Testis (tissue), 2 donors: ENCODE measurements at regions not wholly inside any gene's neighbourhood (a gene's known extent, or its start where the extent isn't known, plus 50 kb on each side); places are given as distances from the start of the nearest gene placed in this dataset.

Experiments used
- DNase-seq: peaks from one replicate; pipeline ENCODE4 v3.0.0-alpha.2; 2019
- H3K27ac ChIP-seq, 2 donors: fragments of 200-600 bp; sonication (generic); one replicate each; pipeline ENCODE4 v1.5.1; 2019
- H3K27me3 ChIP-seq: fragments of 200-600 bp; sonication (generic); one replicate; pipeline ENCODE4 v1.5.1; 2019
- H3K36me3 ChIP-seq: fragments of 200-600 bp; sonication (generic); one replicate; pipeline ENCODE4 v1.5.1; 2017; ENCODE audit warnings: low read depth; ENCODE audit errors: missing control alignments
- H3K4me1 ChIP-seq: fragments of 200-600 bp; sonication (generic); one replicate; pipeline ENCODE4 v1.5.1; 2019
- H3K4me3 ChIP-seq, 2 donors: fragments of 200-600 bp; sonication (generic); one replicate each; pipeline ENCODE4 v1.5.1; 2017 to 2019
- H3K9me3 ChIP-seq: fragments of 200-600 bp; sonication (generic); one replicate; pipeline ENCODE4 v1.5.1; 2017
- POLR2A ChIP-seq: fragments of 450-650 bp; IDR thresholded peaks from one replicate; pipeline ENCODE4 v1.6.1; 2017; ENCODE audit warnings: antibody characterized with exemption, mild to moderate bottlenecking, moderate library complexity
- WGBS, 2 donors: methylation state at CpG; one replicate each; pipeline ENCODE4 v1.1.5; 2018; 5-methylcytosine and 5-hydroxymethylcytosine counted together
- intact Hi-C: fragments of 100-400 bp; cut with DNase I; formaldehyde crosslinking; loops from one replicate; pipeline ENCODE4 v1.15.1; 2023; ENCODE audit warnings: low total_unique reads
- TF ChIP-seq, protein P1 (sequence below), 3 experiments: fragments of 450-650 bp in 2 of 3; fragments of 200-600 bp in 1 of 3; sonication (generic) in 1 of 3; IDR thresholded peaks; one replicate each; pipeline ENCODE4 v1.5.1; 2016 to 2019; ENCODE audit warnings: antibody characterized with exemption in 3 of 3, mild to moderate bottlenecking in 2 of 3, moderate library complexity in 1 of 3

DNA sequence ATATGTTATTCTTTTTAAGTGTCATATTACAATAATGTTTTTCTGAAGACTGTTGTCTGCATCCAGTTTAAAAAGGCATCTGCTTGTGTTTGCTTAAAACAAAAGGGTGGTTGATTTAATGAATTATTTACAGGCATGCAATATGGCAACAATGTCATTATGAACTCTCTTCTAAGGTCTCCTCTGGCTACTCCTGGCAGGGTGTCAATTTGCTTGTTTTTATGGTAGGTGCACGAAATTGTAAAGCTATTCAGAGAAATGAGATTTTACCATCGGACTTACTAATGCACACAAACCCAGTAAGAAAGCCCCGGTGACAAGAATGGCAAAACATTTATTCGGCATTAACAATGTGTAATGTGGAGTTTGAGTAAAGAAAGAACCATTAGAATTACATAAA lies 539.8 kb upstream of the ZNF608 start:
- H3K4me1 ChIP-seq, result no peaks in the 10 kb centered on the region
- no peak overlapping the region for H3K27ac ChIP-seq
- H3K36me3 ChIP-seq, result no peaks in the 10 kb centered on the region
- no peak for DNase-seq
- intact Hi-C loops, result no loop called here
- no peaks in the 10 kb centered on the region for H3K27me3 ChIP-seq
- no peaks in the 10 kb centered on the region for H3K9me3 ChIP-seq
- no peak for TF ChIP-seq POLR2A
- TF ChIP-seq, protein P1, sequence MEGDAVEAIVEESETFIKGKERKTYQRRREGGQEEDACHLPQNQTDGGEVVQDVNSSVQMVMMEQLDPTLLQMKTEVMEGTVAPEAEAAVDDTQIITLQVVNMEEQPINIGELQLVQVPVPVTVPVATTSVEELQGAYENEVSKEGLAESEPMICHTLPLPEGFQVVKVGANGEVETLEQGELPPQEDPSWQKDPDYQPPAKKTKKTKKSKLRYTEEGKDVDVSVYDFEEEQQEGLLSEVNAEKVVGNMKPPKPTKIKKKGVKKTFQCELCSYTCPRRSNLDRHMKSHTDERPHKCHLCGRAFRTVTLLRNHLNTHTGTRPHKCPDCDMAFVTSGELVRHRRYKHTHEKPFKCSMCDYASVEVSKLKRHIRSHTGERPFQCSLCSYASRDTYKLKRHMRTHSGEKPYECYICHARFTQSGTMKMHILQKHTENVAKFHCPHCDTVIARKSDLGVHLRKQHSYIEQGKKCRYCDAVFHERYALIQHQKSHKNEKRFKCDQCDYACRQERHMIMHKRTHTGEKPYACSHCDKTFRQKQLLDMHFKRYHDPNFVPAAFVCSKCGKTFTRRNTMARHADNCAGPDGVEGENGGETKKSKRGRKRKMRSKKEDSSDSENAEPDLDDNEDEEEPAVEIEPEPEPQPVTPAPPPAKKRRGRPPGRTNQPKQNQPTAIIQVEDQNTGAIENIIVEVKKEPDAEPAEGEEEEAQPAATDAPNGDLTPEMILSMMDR (IDR thresholded peaks at IDR 0.05), result no peak
- no peak overlapping the region for H3K4me3 ChIP-seq
- WGBS, 2 donors, result 88 to 93% methylated on average over 4 of the region's 4 CpGs

GRCh38 chr5:125289606-125290005 lies 543.2 kb upstream of the ZNF608 start:
- DNase-seq, result no peak
- Histone ChIP-seq H3K4me1 (no peaks in the 10 kb centered on the region), H3K36me3 (no peaks in the 10 kb centered on the region), H3K9me3 (no peaks in the 10 kb centered on the region), H3K4me3 (no peak overlapping the region), H3K27ac (no peak overlapping the region), H3K27me3 (no peaks in the 10 kb centered on the region)
- TF ChIP-seq POLR2A, result no peak
- TF ChIP-seq, protein P1 (IDR thresholded peaks at IDR 0.05), result no peak
- intact Hi-C loops, result no loop called here

DNA sequence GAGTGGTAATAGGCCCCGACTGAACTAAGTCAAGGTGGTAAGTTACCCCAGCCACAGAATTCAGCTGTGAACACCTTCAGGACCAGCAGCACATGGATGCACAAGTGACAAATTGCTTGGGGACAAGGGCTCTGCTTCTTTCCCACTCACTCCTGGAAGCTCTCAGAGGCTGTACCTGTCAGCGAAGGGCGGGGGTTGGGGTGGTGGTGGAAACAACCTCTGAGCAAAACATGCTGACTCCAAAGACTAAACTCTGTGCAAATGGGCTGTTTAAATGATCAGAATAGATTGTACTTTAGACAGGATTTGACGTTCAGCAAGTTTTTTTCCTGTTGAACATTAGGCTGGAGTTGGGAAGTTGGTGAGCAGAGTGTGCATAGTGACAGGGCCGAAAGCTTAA lies 544.5 kb upstream of the ZNF608 start:
- no peak for DNase-seq
- Histone ChIP-seq H3K9me3 (no peaks in the 10 kb centered on the region), H3K4me1 (no peaks in the 10 kb centered on the region), H3K4me3 (no peak overlapping the region), H3K36me3 (no peaks in the 10 kb centered on the region), H3K27ac (no peak overlapping the region), H3K27me3 (no peaks in the 10 kb centered on the region)
- 88 to 91% methylated on average over 5 of the region's 5 CpGs for WGBS, 2 donors
- TF ChIP-seq, protein P1 (IDR thresholded peaks at IDR 0.05), result no peak
- no peak for TF ChIP-seq POLR2A
- intact Hi-C loops, result no loop called here

DNA sequence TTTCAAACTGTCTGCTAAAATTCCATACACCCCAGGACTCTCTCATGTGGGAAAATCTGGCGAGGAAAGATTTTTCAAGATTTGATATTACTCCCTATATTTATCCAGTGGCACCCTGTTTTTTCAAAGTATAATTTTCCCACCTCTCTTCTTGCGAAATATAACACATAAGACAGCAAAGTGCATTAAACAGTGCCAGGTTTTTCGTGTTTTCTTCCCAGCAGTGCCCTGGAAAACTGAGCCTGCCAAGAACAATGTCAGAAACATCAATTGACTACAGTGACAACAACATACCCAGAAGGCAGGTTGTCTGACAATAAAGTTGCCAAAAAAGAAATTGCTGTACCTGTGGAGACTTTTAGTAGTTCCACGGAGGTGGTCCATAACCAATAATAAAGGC lies 545.0 kb upstream of the ZNF608 start:
- WGBS, 2 donors, result 86 to 88% methylated on average over 4 of the region's 4 CpGs
- intact Hi-C loops, result no loop called here
- Histone ChIP-seq H3K27ac (no peak overlapping the region), H3K4me3 (no peak overlapping the region), H3K27me3 (no peaks in the 10 kb centered on the region), H3K36me3 (no peaks in the 10 kb centered on the region), H3K9me3 (no peaks in the 10 kb centered on the region), H3K4me1 (no peaks in the 10 kb centered on the region)
- DNase-seq, result no peak
- TF ChIP-seq, protein P1 (IDR thresholded peaks at IDR 0.05), result no peak
- TF ChIP-seq POLR2A, result no peak

GRCh38 chr5:125293223-125293622 lies 546.8 kb upstream of the ZNF608 start:
- no peaks in the 10 kb centered on the region for H3K4me1 ChIP-seq
- no peak overlapping the region for H3K4me3 ChIP-seq
- WGBS, 2 donors, result 97% methylated on average over 1 of the region's 1 CpG; no CpG with 5 or more reads in 1 of the 2 donors
- intact Hi-C loops, result no loop called here
- H3K9me3 ChIP-seq, result no peaks in the 10 kb centered on the region
- no peak for DNase-seq
- no peaks in the 10 kb centered on the region for H3K27me3 ChIP-seq
- TF ChIP-seq POLR2A, result no peak
- TF ChIP-seq, protein P1 (IDR thresholded peaks at IDR 0.05), result no peak
- H3K36me3 ChIP-seq, result no peaks in the 10 kb centered on the region
- no peak overlapping the region for H3K27ac ChIP-seq
